Skeletal muscle cell (primary cell): ENCODE measurements at regions not wholly inside any gene's neighbourhood (a gene's known extent, or its start where the extent isn't known, plus 50 kb on each side); places are given as distances from the start of the nearest gene placed in this dataset.

Source experiments
- DNase-seq: peaks from one replicate; pipeline ENCODE4 v3.0.0-alpha.2; 2010; ENCODE audit warnings: low read depth
- H3K4me3 ChIP-seq: 2 replicates; pipeline ENCODE4 v1.5.1; 2011; ENCODE audit warnings: low read depth, mild to moderate bottlenecking, control low read depth, low read length, moderate library complexity

GRCh38 chr3:102736288-102736974 lies 301.6 kb downstream of the ZPLD1 start:
- H3K4me3 ChIP-seq = no peak overlapping the region
- DNase-seq = no peak

GRCh38 chr3:102736975-102737304 lies 302.1 kb downstream of the ZPLD1 start:
- no peak overlapping the region for H3K4me3 ChIP-seq
- no peak for DNase-seq

GRCh38 chr3:102737353-102737752 lies 302.5 kb downstream of the ZPLD1 start:
- DNase-seq = no peak
- H3K4me3 ChIP-seq = no peak overlapping the region

GRCh38 chr3:102741105-102741504 lies 306.3 kb downstream of the ZPLD1 start:
- no peak overlapping the region for H3K4me3 ChIP-seq
- no peak for DNase-seq

GRCh38 chr3:102741694-102742093 lies 306.9 kb downstream of the ZPLD1 start:
- no peak overlapping the region for H3K4me3 ChIP-seq
- no peak for DNase-seq

- DNase-seq = no peak
Observed at GRCh38 chr3:102745881-102746280, 311.1 kb downstream of the ZPLD1 start.

GRCh38 chr3:102747611-102748010 lies 312.8 kb downstream of the ZPLD1 start:
- no peak for DNase-seq
- no peak overlapping the region for H3K4me3 ChIP-seq

More at GRCh38 chr3:102745881-102746280, 311.1 kb downstream of the ZPLD1 start:
- H3K4me3 ChIP-seq = no peak overlapping the region

GRCh38 chr3:102748646-102749045 lies 313.8 kb downstream of the ZPLD1 start:
- no peak for DNase-seq
- no peak overlapping the region for H3K4me3 ChIP-seq

GRCh38 chr3:102750322-102750721 lies 315.5 kb downstream of the ZPLD1 start:
- no peak overlapping the region for H3K4me3 ChIP-seq
- no peak for DNase-seq

- DNase-seq = no peak
- no peak overlapping the region for H3K4me3 ChIP-seq
Observed at GRCh38 chr3:102753901-102754300, 319.1 kb downstream of the ZPLD1 start.

GRCh38 chr3:102756706-102757105 lies 321.9 kb downstream of the ZPLD1 start:
- no peak overlapping the region for H3K4me3 ChIP-seq
- DNase-seq = no peak

- H3K4me3 ChIP-seq = no peak overlapping the region
- DNase-seq = no peak
Observed at GRCh38 chr3:102757950-102758349, 323.1 kb downstream of the ZPLD1 start.

GRCh38 chr3:102761766-102762165 lies 327.0 kb downstream of the ZPLD1 start:
- no peak for DNase-seq
- no peak overlapping the region for H3K4me3 ChIP-seq

- no peak overlapping the region for H3K4me3 ChIP-seq
- DNase-seq = peak; percentile 67
Observed at GRCh38 chr3:102790747-102791325, 356.0 kb downstream of the ZPLD1 start.

- peak; percentile 58 for DNase-seq
- H3K4me3 ChIP-seq = no peak overlapping the region
Observed at GRCh38 chr3:102791641-102792589, 357.1 kb downstream of the ZPLD1 start.

- H3K4me3 ChIP-seq = no peak overlapping the region
- DNase-seq = no peak
Observed at GRCh38 chr3:102796804-102797203, 362.0 kb downstream of the ZPLD1 start.

- no peak for DNase-seq
- no peak overlapping the region for H3K4me3 ChIP-seq
Observed at GRCh38 chr3:102802819-102803420, 368.1 kb downstream of the ZPLD1 start.

GRCh38 chr3:102810937-102811336 lies 376.1 kb downstream of the ZPLD1 start:
- no peak for DNase-seq

GRCh38 chr3:102826636-102827035 lies 391.8 kb downstream of the ZPLD1 start:
- no peak overlapping the region for H3K4me3 ChIP-seq
- DNase-seq = no peak

More at GRCh38 chr3:102810937-102811336, 376.1 kb downstream of the ZPLD1 start:
- no peak overlapping the region for H3K4me3 ChIP-seq

GRCh38 chr3:102827386-102827785 lies 392.6 kb downstream of the ZPLD1 start:
- DNase-seq = no peak
- H3K4me3 ChIP-seq = no peak overlapping the region
